Glutamatergic neuron (in vitro differentiated cells): ENCODE measurements at regions not wholly inside any gene's neighbourhood (a gene's known extent, or its start where the extent isn't known, plus 50 kb on each side); places are given as distances from the start of the nearest gene placed in this dataset.

ENCODE experiments used
- DNase-seq: peaks from one replicate; pipeline ENCODE4 v3.0.0; 2022
- H3K27ac Mint-ChIP-seq: one replicate; pipeline ENCODE4 v1.8.0; 2020; ENCODE audit warnings: mild to moderate bottlenecking, mixed read lengths, inconsistent platforms; ENCODE audit not compliant: unreplicated experiment
- H3K27me3 Mint-ChIP-seq: one replicate; pipeline ENCODE4 v1.8.0; 2020; ENCODE audit warnings: mild to moderate bottlenecking, moderate library complexity, mixed read lengths, inconsistent platforms; ENCODE audit not compliant: unreplicated experiment
- H3K36me3 Mint-ChIP-seq: one replicate; pipeline ENCODE4 v1.8.0; 2020; ENCODE audit warnings: mild to moderate bottlenecking, mixed read lengths, inconsistent platforms; ENCODE audit not compliant: unreplicated experiment
- H3K4me1 Mint-ChIP-seq: one replicate; pipeline ENCODE4 v1.8.0; 2020; ENCODE audit warnings: mild to moderate bottlenecking, low read depth, mixed read lengths, inconsistent platforms; ENCODE audit not compliant: unreplicated experiment
- H3K4me3 Mint-ChIP-seq: one replicate; pipeline ENCODE4 v1.8.0; 2020; ENCODE audit warnings: mild to moderate bottlenecking, mixed read lengths, inconsistent platforms; ENCODE audit not compliant: unreplicated experiment
- H3K9me3 Mint-ChIP-seq: one replicate; pipeline ENCODE4 v1.8.0; 2020; ENCODE audit warnings: mild to moderate bottlenecking, moderate library complexity, mixed read lengths, inconsistent platforms; ENCODE audit not compliant: unreplicated experiment
- TF ChIP-seq, protein P1 (sequence below): fragments of 200-600 bp; sonication (generic); IDR thresholded peaks from one replicate; pipeline ENCODE4 v1.5.0; 2021; ENCODE audit not compliant: partially characterized antibody, unreplicated experiment

DNA sequence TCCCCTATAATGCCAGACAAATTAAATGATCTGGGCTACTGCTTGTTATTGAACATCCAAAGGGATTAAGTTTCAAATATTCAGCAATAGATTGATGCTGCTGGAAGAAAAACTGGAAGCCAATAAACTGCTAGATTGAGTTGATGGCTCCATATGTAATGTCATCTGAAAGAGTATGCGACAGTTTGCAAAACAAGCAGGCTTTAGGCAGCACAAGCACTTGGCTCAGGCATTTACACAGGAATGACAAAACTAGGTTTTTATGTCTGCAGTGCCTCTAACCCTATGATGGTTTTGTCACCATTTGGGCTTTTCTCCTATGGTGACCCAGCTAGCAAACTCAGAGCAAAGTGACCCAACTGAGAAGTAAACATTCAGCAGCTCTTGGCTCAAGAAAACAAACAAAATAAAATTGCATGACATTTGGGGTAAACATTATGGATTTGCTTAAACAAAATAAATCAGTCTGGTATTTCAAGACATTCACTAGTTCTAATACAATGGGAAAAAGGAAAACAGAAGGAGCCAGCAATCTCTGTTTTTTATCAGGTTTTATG lies 978.5 kb downstream of the DTWD2 start:
- peaks cover 2% of the 10 kb centered on the region for H3K4me1 Mint-ChIP-seq
- no peaks in the 10 kb centered on the region for H3K27me3 Mint-ChIP-seq
- no peak for DNase-seq
- H3K36me3 Mint-ChIP-seq, result no peaks in the 10 kb centered on the region
- no peak overlapping the region for H3K27ac Mint-ChIP-seq
- H3K9me3 Mint-ChIP-seq, result no peaks in the 10 kb centered on the region
- H3K4me3 Mint-ChIP-seq, result no peak overlapping the region
- TF ChIP-seq, protein P1, sequence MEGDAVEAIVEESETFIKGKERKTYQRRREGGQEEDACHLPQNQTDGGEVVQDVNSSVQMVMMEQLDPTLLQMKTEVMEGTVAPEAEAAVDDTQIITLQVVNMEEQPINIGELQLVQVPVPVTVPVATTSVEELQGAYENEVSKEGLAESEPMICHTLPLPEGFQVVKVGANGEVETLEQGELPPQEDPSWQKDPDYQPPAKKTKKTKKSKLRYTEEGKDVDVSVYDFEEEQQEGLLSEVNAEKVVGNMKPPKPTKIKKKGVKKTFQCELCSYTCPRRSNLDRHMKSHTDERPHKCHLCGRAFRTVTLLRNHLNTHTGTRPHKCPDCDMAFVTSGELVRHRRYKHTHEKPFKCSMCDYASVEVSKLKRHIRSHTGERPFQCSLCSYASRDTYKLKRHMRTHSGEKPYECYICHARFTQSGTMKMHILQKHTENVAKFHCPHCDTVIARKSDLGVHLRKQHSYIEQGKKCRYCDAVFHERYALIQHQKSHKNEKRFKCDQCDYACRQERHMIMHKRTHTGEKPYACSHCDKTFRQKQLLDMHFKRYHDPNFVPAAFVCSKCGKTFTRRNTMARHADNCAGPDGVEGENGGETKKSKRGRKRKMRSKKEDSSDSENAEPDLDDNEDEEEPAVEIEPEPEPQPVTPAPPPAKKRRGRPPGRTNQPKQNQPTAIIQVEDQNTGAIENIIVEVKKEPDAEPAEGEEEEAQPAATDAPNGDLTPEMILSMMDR, result no peak

DNA sequence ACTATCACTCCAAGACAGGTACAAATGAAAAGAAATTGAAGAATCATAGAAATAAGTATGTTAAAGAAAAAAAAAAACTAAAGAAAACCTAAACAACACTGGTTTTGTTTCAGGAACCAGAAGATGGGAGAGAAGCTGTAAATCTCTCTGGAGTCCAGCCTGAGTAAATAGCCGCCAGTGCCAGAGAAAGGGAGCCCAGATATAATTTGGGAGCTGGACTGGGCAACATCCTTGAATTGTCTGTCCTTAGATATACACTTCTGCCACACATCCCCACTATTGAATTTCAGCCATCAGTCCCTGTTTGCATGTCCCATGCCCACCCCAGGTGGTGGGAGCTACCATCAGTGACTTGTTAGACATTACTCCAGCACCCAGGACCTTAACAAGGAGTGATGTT lies 979.6 kb downstream of the DTWD2 start:
- no peak for DNase-seq
- Mint-ChIP-seq H3K27me3 (no peaks in the 10 kb centered on the region), H3K4me1 (peaks cover 2% of the 10 kb centered on the region), H3K9me3 (no peaks in the 10 kb centered on the region), H3K27ac (no peak overlapping the region), H3K4me3 (no peak overlapping the region), H3K36me3 (no peaks in the 10 kb centered on the region)
- TF ChIP-seq, protein P1, result no peak

DNA sequence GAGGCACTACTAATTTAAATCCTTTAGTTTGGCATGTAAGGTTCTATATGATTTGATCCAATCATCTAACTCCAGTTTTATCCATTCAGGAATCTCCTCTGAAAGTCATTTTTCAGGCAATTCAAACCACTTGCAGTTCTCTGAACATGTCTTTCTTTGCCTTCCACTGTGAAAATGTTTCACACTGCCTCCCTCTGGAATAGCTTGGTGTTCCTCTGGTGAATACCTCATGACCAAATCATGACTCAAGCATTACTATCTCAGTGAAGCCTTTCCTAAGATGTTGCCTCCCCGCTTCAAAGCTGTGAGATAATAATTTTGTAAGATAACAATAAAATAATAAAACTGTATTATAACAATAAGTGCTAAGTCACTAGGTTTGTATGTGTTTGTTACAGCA lies 981.1 kb downstream of the DTWD2 start:
- H3K27me3 Mint-ChIP-seq, result no peaks in the 10 kb centered on the region
- no peaks in the 10 kb centered on the region for H3K9me3 Mint-ChIP-seq
- H3K27ac Mint-ChIP-seq, result no peak overlapping the region
- TF ChIP-seq, protein P1, result no peak
- H3K36me3 Mint-ChIP-seq, result no peaks in the 10 kb centered on the region
- no peak for DNase-seq
- H3K4me3 Mint-ChIP-seq, result no peak overlapping the region
- H3K4me1 Mint-ChIP-seq, result peaks cover 2% of the 10 kb centered on the region

DNA sequence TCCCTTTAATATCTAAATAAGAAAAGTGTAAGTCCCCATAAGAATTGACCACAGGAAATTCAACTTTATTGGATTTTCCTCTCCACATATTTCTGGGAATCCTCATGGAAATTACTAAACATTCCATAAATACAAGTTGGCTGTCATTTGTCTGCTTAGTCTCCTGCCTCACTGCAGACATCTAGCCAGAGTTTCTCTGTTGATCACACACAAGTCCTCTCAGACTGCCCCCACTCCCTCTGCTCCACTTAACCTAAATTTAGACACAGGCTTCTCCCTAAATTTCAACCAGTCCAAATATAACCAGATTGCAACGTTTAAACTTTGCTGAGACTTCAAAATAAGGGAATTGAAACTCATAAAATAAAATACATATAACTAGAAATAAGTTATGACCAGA lies 982.1 kb downstream of the DTWD2 start:
- no peak overlapping the region for H3K27ac Mint-ChIP-seq
- H3K36me3 Mint-ChIP-seq, result no peaks in the 10 kb centered on the region
- TF ChIP-seq, protein P1, result no peak
- DNase-seq, result no peak
- H3K27me3 Mint-ChIP-seq, result no peaks in the 10 kb centered on the region
- H3K4me3 Mint-ChIP-seq, result no peak overlapping the region
- no peaks in the 10 kb centered on the region for H3K9me3 Mint-ChIP-seq
- H3K4me1 Mint-ChIP-seq, result peaks cover 2% of the 10 kb centered on the region

DNA sequence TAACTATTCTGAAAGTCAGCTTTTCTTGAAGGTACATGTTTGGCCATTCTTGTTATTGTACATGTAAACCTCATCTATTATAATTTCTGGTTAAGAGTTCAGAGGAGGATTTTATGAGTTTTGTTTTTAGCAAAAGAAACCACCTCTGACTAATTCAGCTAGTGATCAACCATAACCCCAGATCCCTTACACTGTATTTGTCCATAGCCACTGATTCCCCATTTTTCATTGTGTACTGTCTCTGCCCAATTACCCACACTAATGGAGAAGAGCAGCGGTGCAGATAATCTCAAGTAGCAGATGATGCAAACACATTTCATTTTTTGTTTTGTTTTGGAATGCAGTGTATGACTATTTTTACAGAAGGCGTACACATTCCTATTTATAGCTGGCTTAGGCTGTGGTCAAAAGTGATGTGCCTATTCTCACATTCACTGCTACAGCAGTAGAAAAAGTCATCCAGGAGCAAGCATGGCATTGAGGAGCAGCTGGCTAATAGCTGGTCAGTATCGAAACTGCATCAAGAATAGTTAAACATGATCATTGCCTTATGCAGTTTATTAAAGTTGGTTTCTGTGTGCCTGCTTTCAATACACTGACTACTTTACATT lies 988.3 kb downstream of the DTWD2 start:
- Mint-ChIP-seq H3K27me3 (no peaks in the 10 kb centered on the region), H3K4me1 (peaks cover 3% of the 10 kb centered on the region), H3K9me3 (no peaks in the 10 kb centered on the region), H3K27ac (no peak overlapping the region), H3K4me3 (no peak overlapping the region), H3K36me3 (no peaks in the 10 kb centered on the region)
- DNase-seq, result no peak
- TF ChIP-seq, protein P1, result no peak
